GM06990 (cell line): ENCODE measurements at regions not wholly inside any gene's neighbourhood (a gene's known extent, or its start where the extent isn't known, plus 50 kb on each side); places are given as distances from the start of the nearest gene placed in this dataset.

ENCODE experiments used
- DNase-seq: peaks from one replicate; pipeline ENCODE4 v3.0.0-alpha.2; 2011; ENCODE audit not compliant: insufficient read length; ENCODE audit errors: extremely low read depth
- H3K27me3 ChIP-seq: replicated peaks from 2 replicates; pipeline ENCODE4 v1.6.0; 2011; ENCODE audit warnings: low read length; ENCODE audit not compliant: control insufficient read depth, insufficient read depth
- H3K36me3 ChIP-seq: 2 replicates; pipeline ENCODE4 v1.5.1; 2011; ENCODE audit warnings: low read length; ENCODE audit not compliant: control insufficient read depth, insufficient read depth
- H3K4me3 ChIP-seq: replicated peaks from 2 replicates; pipeline ENCODE4 v1.5.1; 2011; ENCODE audit warnings: low read depth, mild to moderate bottlenecking, control low read depth, low read length
- CTCF ChIP-seq: IDR thresholded peaks from 2 replicates; pipeline ENCODE4 v1.5.1; 2011; ENCODE audit warnings: low read length, control low read depth, mild to moderate bottlenecking, inconsistent platforms; ENCODE audit not compliant: insufficient read depth, poor library complexity, severe bottlenecking

DNA sequence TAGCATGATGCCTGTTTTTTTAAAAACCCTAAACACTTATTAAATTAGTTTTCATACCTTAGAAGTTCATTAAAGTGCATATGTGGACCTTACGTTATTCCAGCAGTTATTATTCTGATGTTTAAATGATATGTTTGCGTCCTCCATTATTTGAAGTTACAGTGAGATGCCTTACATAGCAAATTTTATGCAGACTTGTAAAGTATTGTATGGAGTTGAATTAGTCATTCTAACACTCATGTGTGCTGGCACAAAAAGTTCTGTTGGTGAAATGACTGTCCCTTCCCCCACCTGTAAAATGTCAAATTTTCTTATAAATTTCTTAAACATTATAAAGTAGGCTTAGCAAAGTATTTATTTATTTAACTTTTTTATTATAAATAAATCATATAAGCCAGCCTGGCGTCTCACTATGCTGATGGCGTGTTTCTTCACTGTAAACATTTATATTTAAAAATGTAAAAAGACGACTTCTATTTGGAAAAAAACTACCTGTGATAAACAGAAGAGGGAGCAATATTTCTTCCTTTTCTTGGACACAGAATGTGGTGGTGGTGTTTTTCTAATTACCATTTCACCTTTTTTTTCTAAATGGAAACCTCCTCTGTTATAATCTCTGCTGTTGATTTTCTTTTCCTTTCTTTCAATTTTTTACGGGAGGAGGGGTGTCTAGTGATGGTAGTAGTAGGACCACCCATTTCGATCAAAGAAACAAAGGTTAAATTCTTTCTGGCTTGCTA lies 155.4 kb downstream of the RFPL4B start:
- Histone ChIP-seq H3K27me3 (no peaks in the 10 kb centered on the region), H3K4me3 (no peak overlapping the region), H3K36me3 (no peaks in the 10 kb centered on the region)
- no peak for TF ChIP-seq CTCF
- DNase-seq = no peak

- no peak for DNase-seq
- H3K4me3 ChIP-seq = no peak overlapping the region
- TF ChIP-seq CTCF = no peak
- no peaks in the 10 kb centered on the region for H3K36me3 ChIP-seq
- H3K27me3 ChIP-seq = no peaks in the 10 kb centered on the region
Measured at GRCh38 chr6:112503091-112503596, 156.0 kb downstream of the RFPL4B start.

- DNase-seq = no peak
- H3K36me3 ChIP-seq = no peaks in the 10 kb centered on the region
- no peak for TF ChIP-seq CTCF
- H3K27me3 ChIP-seq = no peaks in the 10 kb centered on the region
- no peak overlapping the region for H3K4me3 ChIP-seq
Measured at GRCh38 chr6:112504621-112505020, 157.5 kb downstream of the RFPL4B start.

DNA sequence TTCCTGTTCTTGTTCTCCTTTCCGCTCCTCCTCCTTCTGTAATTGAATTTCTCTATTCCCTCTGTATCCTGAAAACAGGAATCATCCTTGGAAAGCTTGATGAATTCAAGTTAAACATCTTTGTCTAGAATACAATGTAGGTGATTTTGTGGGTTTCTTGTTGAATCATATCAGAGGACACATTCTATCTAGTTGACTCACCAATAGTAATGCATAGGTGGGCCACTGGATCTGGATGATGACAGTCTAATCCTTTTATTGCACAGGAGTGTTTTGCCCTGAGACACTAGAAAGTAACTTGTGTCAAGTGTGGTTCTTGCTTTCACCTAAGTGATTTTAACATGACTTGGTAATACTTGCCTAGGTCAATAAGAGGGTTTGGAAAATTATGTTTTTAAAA lies 164.3 kb downstream of the RFPL4B start:
- DNase-seq = no peak
- no peak for TF ChIP-seq CTCF
- no peak overlapping the region for H3K4me3 ChIP-seq
- H3K36me3 ChIP-seq = no peaks in the 10 kb centered on the region
- no peaks in the 10 kb centered on the region for H3K27me3 ChIP-seq

DNA sequence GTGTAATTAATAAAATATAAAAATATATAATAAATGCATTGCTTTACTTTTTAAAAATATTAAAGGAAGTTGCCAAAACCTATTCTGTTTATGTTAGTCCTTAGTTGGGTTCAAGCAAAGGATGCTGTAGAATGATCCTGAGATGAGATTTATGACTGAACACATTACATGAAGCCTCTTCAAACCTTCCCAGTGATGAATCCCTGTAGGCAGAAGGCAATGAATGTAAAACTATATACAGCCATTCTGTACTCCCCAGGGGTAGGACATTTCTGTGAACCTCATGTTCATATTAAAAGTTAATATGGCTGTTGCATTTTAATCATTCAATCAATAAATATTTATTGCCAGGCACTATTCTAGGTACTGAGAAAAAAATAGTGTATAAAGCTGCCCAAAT lies 166.0 kb downstream of the RFPL4B start:
- no peak for DNase-seq
- no peak for TF ChIP-seq CTCF

More for the DNA sequence above, 166.0 kb downstream of the RFPL4B start:
- no peaks in the 10 kb centered on the region for H3K36me3 ChIP-seq
- no peak overlapping the region for H3K4me3 ChIP-seq
- no peaks in the 10 kb centered on the region for H3K27me3 ChIP-seq
